ENCODE measurements at regions not wholly inside any gene's neighbourhood (a gene's known extent, or its start where the extent isn't known, plus 50 kb on each side); places are given as distances from the start of the nearest gene placed in this dataset.

DNA sequence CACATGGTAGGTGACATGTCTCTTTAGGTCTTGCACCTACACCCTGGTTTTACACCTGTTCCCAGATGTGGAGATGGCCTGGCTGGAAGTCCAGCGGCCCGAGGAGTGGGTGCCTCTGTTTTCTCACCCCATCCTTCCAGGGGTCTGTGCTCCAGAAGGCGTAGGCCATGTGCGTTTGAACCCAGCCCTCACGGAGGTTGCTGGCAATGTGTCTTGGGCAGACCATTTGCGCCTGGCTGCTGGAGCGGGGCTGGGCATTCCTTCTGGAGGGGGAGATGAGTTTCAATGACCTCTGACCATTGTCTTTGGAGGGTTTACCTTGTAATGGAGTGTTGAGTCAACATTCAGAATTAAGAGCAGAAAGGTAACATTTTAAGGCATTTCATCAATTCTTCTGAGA lies 54.8 kb upstream of the ZNF536 start:
- H3K4me1 ChIP-seq, result no peaks in the 10 kb centered on the region
- TF ChIP-seq CTCF (IDR thresholded peaks at IDR 0.05), result no peak
- no peak for TF ChIP-seq EP300 (IDR thresholded peaks at IDR 0.05)
- TF ChIP-seq POLR2A (IDR thresholded peaks at IDR 0.05), result no peak
- TF ChIP-seq POLR2AphosphoS5 (IDR thresholded peaks at IDR 0.05), result no peak
- H3K36me3 ChIP-seq, result no peaks in the 10 kb centered on the region
- no peaks in the 10 kb centered on the region for H3K9me3 ChIP-seq
- 93% methylated on average over 4 of the region's 7 CpGs for WGBS
- peak; percentile 46 to 72 for DNase-seq (ENCODE audit: low spot score in 2 of 2)
- no peak overlapping the region for H3K27ac ChIP-seq
- no peak overlapping the region for H3K4me3 ChIP-seq
- H3K27me3 ChIP-seq, result no peaks in the 10 kb centered on the region

GRCh38 chr19:30318261-30318660 lies 53.9 kb upstream of the ZNF536 start:
- Histone ChIP-seq H3K4me1 (no peaks in the 10 kb centered on the region), H3K27ac (no peak overlapping the region), H3K4me3 (no peak overlapping the region), H3K36me3 (no peaks in the 10 kb centered on the region), H3K9me3 (no peaks in the 10 kb centered on the region), H3K27me3 (no peaks in the 10 kb centered on the region)
- WGBS, result 89% methylated on average over 5 of the region's 5 CpGs
- TF ChIP-seq POLR2AphosphoS5 (IDR thresholded peaks at IDR 0.05), result no peak
- no peak for TF ChIP-seq EP300 (IDR thresholded peaks at IDR 0.05)
- no peak for TF ChIP-seq CTCF (IDR thresholded peaks at IDR 0.05)
- no peak for TF ChIP-seq POLR2A (IDR thresholded peaks at IDR 0.05)
- no peak for DNase-seq (ENCODE audit: low spot score in 2 of 2)

DNA sequence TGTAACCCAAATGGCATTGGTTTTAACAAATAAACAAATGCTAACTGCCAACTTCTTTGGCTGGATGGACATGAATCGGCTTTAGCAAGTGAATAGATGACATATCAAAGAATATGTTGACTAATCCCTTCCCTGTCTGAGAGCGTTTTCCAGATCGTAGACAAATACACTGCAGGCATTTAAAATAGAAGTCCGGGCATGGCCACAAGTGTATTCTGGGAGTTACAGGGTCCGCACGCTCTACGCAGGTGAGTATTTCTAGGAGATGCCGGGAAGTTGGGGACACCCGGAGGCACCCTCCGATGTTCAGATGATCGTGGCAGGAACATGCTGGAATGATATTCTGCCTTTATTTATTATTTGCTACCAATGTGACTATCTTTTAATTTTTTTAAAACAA lies 53.2 kb upstream of the ZNF536 start:
- no peaks in the 10 kb centered on the region for H3K27me3 ChIP-seq
- H3K36me3 ChIP-seq, result no peaks in the 10 kb centered on the region

DNA sequence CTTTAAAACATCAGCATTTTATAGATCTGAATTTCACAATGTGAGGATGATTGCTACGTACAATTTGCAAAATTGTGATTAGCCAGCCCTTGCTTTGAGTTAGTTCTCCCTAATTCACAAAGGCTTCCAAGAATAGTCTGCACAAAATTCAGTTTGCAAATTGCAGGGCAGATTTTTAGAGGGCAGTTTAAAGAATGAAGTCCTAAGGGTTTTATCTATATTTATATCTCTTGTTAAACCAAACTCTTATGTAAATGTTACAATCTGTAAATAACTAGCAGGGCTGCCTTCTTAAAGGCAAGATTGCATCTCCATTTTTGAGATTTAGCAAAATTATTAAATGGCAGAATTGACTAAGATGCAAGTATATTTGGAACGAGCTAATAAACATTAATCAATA lies 52.8 kb upstream of the ZNF536 start:
- Histone ChIP-seq H3K36me3 (no peaks in the 10 kb centered on the region), H3K27me3 (no peaks in the 10 kb centered on the region), H3K9me3 (no peaks in the 10 kb centered on the region), H3K4me3 (no peak overlapping the region), H3K27ac (no peak overlapping the region), H3K4me1 (no peaks in the 10 kb centered on the region)
- TF ChIP-seq EP300 (IDR thresholded peaks at IDR 0.05), result no peak
- TF ChIP-seq POLR2A (IDR thresholded peaks at IDR 0.05), result no peak
- no peak for TF ChIP-seq CTCF (IDR thresholded peaks at IDR 0.05)
- TF ChIP-seq POLR2AphosphoS5 (IDR thresholded peaks at IDR 0.05), result no peak
- 63% methylated on average over 2 of the region's 2 CpGs for WGBS
- no peak for DNase-seq (ENCODE audit: low spot score in 2 of 2)

More for the DNA sequence above, 53.2 kb upstream of the ZNF536 start:
- Histone ChIP-seq H3K27ac (no peak overlapping the region), H3K9me3 (no peaks in the 10 kb centered on the region), H3K4me1 (no peaks in the 10 kb centered on the region), H3K4me3 (no peak overlapping the region)
- no peak for TF ChIP-seq CTCF (IDR thresholded peaks at IDR 0.05)
- TF ChIP-seq POLR2A (IDR thresholded peaks at IDR 0.05), result no peak
- TF ChIP-seq POLR2AphosphoS5 (IDR thresholded peaks at IDR 0.05), result no peak
- TF ChIP-seq EP300 (IDR thresholded peaks at IDR 0.05), result no peak
- 76% methylated on average over 11 of the region's 11 CpGs for WGBS
- DNase-seq (ENCODE audit: low spot score in 2 of 2), result no peak

DNA sequence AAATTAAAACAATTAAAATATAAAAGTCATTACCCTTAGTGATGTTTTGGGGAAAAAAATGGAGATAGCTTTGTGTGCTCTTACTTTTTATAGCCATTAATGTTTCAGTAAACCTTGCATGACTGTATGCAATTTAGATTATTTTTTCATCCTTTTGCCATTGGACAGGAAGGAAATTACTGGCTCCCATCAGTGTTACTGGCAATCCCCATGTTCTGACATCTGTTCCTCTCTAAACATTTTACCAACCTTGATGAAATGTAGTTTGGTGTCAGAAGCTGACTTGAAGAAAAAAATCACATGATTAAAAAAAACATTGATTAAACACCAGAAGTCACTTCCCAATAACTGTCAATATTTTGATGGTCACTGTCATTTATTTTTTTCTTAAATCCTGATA lies 52.3 kb upstream of the ZNF536 start:
- TF ChIP-seq POLR2A (IDR thresholded peaks at IDR 0.05) (no peak), EP300 (IDR thresholded peaks at IDR 0.05) (no peak), POLR2AphosphoS5 (IDR thresholded peaks at IDR 0.05) (no peak), CTCF (IDR thresholded peaks at IDR 0.05) (no peak)
- no peak overlapping the region for H3K27ac ChIP-seq
- H3K4me3 ChIP-seq, result no peak overlapping the region

More for the DNA sequence above, 52.3 kb upstream of the ZNF536 start:
- Histone ChIP-seq H3K9me3 (no peaks in the 10 kb centered on the region), H3K4me1 (no peaks in the 10 kb centered on the region), H3K27me3 (no peaks in the 10 kb centered on the region), H3K36me3 (no peaks in the 10 kb centered on the region)
- no peak for DNase-seq (ENCODE audit: low spot score in 2 of 2)
